Testis (tissue), 2 donors: ENCODE measurements at regions not wholly inside any gene's neighbourhood (a gene's known extent, or its start where the extent isn't known, plus 50 kb on each side); places are given as distances from the start of the nearest gene placed in this dataset.

Source experiments
- DNase-seq: peaks from one replicate; pipeline ENCODE4 v3.0.0-alpha.2; 2019
- H3K27ac ChIP-seq, 2 donors: fragments of 200-600 bp; sonication (generic); one replicate each; pipeline ENCODE4 v1.5.1; 2019
- H3K27me3 ChIP-seq: fragments of 200-600 bp; sonication (generic); one replicate; pipeline ENCODE4 v1.5.1; 2019
- H3K36me3 ChIP-seq: fragments of 200-600 bp; sonication (generic); one replicate; pipeline ENCODE4 v1.5.1; 2017; ENCODE audit warnings: low read depth; ENCODE audit errors: missing control alignments
- H3K4me1 ChIP-seq: fragments of 200-600 bp; sonication (generic); one replicate; pipeline ENCODE4 v1.5.1; 2019
- H3K4me3 ChIP-seq, 2 donors: fragments of 200-600 bp; sonication (generic); one replicate each; pipeline ENCODE4 v1.5.1; 2017 to 2019
- H3K9me3 ChIP-seq: fragments of 200-600 bp; sonication (generic); one replicate; pipeline ENCODE4 v1.5.1; 2017
- POLR2A ChIP-seq: fragments of 450-650 bp; IDR thresholded peaks from one replicate; pipeline ENCODE4 v1.6.1; 2017; ENCODE audit warnings: antibody characterized with exemption, mild to moderate bottlenecking, moderate library complexity
- WGBS, 2 donors: methylation state at CpG; one replicate each; pipeline ENCODE4 v1.1.5; 2018; 5-methylcytosine and 5-hydroxymethylcytosine counted together
- intact Hi-C: fragments of 100-400 bp; cut with DNase I; formaldehyde crosslinking; loops from one replicate; pipeline ENCODE4 v1.15.1; 2023; ENCODE audit warnings: low total_unique reads
- TF ChIP-seq, protein P1 (sequence below), 3 experiments: fragments of 450-650 bp in 2 of 3; fragments of 200-600 bp in 1 of 3; sonication (generic) in 1 of 3; IDR thresholded peaks; one replicate each; pipeline ENCODE4 v1.5.1; 2016 to 2019; ENCODE audit warnings: antibody characterized with exemption in 3 of 3, mild to moderate bottlenecking in 2 of 3, moderate library complexity in 1 of 3

DNA sequence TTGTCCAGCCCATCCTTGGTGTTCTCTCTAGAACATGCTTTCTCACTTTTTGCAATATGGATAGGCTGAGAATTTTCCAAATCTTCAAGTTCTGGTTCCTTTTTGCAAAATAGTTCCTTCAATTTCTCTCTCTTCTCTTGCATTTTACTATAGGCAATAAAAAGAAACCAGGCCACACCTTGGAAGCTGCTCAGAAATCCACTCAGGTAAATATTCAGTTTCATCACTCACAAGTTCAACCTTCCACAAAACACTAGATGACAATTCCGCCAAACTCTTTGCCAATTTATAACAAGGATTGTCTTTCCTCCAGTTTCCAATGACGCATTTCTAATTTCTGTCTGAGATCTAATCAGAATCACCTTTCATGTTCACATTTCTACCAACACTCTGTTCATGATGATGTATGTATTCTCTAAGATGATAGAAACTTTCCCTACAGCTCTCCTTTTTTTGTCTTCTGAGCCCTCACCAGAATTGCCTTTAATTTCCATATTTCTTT lies 204.2 kb upstream of the PIK3R1 start:
- Histone ChIP-seq H3K27ac (no peak overlapping the region), H3K36me3 (no peaks in the 10 kb centered on the region), H3K4me1 (no peaks in the 10 kb centered on the region), H3K27me3 (no peaks in the 10 kb centered on the region), H3K9me3 (no peaks in the 10 kb centered on the region), H3K4me3 (no peak overlapping the region)
- DNase-seq = no peak
- 93 to 100% methylated on average over 2 of the region's 2 CpGs for WGBS, 2 donors
- TF ChIP-seq, protein P1, sequence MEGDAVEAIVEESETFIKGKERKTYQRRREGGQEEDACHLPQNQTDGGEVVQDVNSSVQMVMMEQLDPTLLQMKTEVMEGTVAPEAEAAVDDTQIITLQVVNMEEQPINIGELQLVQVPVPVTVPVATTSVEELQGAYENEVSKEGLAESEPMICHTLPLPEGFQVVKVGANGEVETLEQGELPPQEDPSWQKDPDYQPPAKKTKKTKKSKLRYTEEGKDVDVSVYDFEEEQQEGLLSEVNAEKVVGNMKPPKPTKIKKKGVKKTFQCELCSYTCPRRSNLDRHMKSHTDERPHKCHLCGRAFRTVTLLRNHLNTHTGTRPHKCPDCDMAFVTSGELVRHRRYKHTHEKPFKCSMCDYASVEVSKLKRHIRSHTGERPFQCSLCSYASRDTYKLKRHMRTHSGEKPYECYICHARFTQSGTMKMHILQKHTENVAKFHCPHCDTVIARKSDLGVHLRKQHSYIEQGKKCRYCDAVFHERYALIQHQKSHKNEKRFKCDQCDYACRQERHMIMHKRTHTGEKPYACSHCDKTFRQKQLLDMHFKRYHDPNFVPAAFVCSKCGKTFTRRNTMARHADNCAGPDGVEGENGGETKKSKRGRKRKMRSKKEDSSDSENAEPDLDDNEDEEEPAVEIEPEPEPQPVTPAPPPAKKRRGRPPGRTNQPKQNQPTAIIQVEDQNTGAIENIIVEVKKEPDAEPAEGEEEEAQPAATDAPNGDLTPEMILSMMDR (IDR thresholded peaks at IDR 0.05) = no peak
- TF ChIP-seq POLR2A = no peak
- intact Hi-C loops = no loop called here

DNA sequence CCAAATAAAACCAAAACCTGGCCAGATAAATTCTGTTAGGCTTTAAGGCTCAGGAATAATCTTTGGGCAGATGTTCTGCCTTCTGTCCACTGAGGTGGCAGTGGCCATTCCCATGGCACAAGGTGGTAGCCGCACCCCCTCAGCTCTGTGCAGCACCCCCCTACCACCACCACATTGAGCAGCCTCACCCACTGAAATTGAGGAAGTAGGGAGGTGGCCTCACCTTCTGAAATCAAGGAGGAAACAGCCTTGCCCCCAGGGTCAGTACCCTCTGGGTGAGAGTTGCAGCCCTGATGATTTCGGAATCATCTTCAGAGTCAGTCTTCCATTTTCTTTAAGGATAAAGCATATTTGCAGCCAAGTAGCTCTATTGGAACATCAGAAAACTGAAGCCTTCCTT lies 204.8 kb upstream of the PIK3R1 start:
- Histone ChIP-seq H3K27ac (no peak overlapping the region), H3K9me3 (no peaks in the 10 kb centered on the region), H3K27me3 (no peaks in the 10 kb centered on the region), H3K36me3 (no peaks in the 10 kb centered on the region), H3K4me1 (no peaks in the 10 kb centered on the region), H3K4me3 (no peak overlapping the region)
- intact Hi-C loops = no loop called here
- no peak for DNase-seq
- TF ChIP-seq, protein P1 (IDR thresholded peaks at IDR 0.05) = no peak
- TF ChIP-seq POLR2A = no peak
- WGBS, 2 donors = 95 to 100% methylated on average over 2 of the region's 2 CpGs

DNA sequence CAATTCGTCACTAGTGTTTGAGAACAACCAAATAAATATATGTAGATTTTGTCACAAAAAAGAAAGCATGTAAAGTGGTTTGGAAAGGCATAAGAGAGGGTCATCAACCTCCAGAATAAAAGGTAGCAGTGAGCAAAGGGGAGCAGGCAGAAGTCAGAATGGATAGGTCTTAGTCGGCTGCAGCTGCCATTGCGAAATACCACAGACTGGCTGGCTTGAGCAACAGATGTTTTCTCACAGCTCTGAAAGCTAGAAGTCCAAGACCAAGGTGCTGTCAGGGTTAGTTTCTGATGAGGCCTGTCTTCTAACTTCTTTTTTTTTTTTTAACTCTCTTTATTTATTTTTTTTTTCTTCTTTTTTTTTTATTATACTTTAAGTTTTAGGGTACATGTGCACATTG lies 208.1 kb upstream of the PIK3R1 start:
- H3K9me3 ChIP-seq = no peaks in the 10 kb centered on the region
- no peak overlapping the region for H3K27ac ChIP-seq
- no peak for DNase-seq
- no peaks in the 10 kb centered on the region for H3K36me3 ChIP-seq
- intact Hi-C loops = no loop called here
- 69 to 75% methylated on average over 3 of the region's 3 CpGs for WGBS, 2 donors
- no peaks in the 10 kb centered on the region for H3K4me1 ChIP-seq
- H3K27me3 ChIP-seq = no peaks in the 10 kb centered on the region
- TF ChIP-seq, protein P1 (IDR thresholded peaks at IDR 0.05) = no peak
- no peak for TF ChIP-seq POLR2A
- no peak overlapping the region for H3K4me3 ChIP-seq

DNA sequence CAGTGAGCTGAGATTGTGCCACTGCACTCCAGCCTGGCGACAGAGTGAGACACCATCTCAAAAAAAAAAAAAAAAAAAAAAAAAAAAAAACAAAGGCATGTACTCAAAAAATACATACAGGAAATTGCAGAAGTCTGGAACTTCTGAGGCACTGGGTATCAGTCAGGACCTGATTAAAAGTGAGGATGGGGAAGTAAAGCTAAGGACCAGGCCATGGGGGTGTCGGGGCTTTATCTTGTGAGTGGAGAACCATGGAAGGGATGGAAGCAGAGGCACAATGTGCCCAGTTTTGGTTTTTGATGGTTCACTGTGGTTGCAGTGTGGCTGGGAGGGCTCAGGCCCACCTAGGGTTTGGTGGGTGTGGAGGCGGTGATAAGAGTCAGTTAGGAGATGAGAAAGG lies 212.7 kb upstream of the PIK3R1 start:
- intact Hi-C loops = no loop called here

DNA sequence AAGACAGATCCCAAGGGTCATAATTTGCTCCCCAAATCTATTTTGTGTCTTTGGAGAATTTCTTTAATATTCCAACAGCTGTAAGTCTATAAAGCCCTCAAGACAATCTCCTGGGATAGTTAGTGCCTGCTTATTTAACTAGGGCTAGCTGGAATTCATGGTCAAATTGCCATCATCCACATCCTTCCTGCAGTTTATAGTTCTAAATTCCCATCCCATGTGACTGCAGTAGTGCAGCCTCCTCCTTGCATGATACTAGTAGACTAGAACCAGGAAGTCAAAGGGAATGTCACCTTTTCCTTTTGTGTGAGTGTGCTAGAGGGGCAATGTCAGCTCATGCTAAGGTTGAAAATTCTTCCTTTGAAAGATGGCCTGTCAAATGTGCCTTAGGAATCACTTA lies 214.8 kb upstream of the PIK3R1 start:
- Histone ChIP-seq H3K27me3 (no peaks in the 10 kb centered on the region), H3K27ac (no peak overlapping the region), H3K4me1 (peaks cover 14% of the 10 kb centered on the region), H3K36me3 (no peaks in the 10 kb centered on the region), H3K4me3 (no peak overlapping the region), H3K9me3 (no peaks in the 10 kb centered on the region)
- no peak for TF ChIP-seq POLR2A
- TF ChIP-seq, protein P1 (IDR thresholded peaks at IDR 0.05) = no peak
- no peak for DNase-seq
- intact Hi-C loops = no loop called here

More for the DNA sequence above, 212.7 kb upstream of the PIK3R1 start:
- Histone ChIP-seq H3K9me3 (no peaks in the 10 kb centered on the region), H3K27me3 (no peaks in the 10 kb centered on the region), H3K4me1 (peaks cover 12% of the 10 kb centered on the region), H3K27ac (no peak overlapping the region), H3K36me3 (no peaks in the 10 kb centered on the region), H3K4me3 (no peak overlapping the region)
- 90 to 98% methylated on average over 3 of the region's 3 CpGs for WGBS, 2 donors
- TF ChIP-seq, protein P1 (IDR thresholded peaks at IDR 0.05) = no peak
- TF ChIP-seq POLR2A = no peak
- no peak for DNase-seq
